NCI-H2196 treated with DMSO at 0.1 percent for 48 hours (cell line): ENCODE measurements at regions not wholly inside any gene's neighbourhood (a gene's known extent, or its start where the extent isn't known, plus 50 kb on each side); places are given as distances from the start of the nearest gene placed in this dataset.
"Not testable (repeated sequence)": the region's sequence is repeated elsewhere in the genome, so short reads cannot be mapped to it uniquely, and the experiment has no call there.

Source experiments
- DNase-seq: peaks from one replicate; lab custom pipeline; 2025; ENCODE audit not compliant: unreplicated experiment; lab: John Stamatoyannopoulos, UW

GRCh38 chr18:60319129-60319528 is 53.4 kb downstream of the MC4R start:
- no peak for DNase-seq

GRCh38 chr18:60311676-60312360 is 60.8 kb downstream of the MC4R start:
- DNase-seq, result no peak

DNA sequence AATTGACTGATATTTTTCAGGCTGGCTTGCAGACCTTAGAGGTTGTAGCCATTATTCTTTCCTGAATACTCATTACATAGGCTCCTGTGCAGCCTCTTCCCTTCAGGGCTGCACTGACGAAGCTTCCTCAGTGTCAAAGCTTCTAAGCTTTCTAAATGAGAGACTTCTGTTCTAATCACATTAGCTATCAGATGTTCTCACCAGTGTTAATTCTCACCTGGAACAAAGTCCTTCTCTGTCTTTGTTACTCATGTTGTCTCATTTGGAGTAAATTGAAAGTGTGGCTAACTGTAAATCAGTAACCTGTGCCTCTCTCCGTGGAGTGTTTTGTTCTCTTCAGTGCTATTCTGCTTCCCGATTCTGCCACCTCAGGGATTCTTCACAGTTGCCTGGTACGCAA is 76.9 kb downstream of the MC4R start:
- DNase-seq, result no peak

DNA sequence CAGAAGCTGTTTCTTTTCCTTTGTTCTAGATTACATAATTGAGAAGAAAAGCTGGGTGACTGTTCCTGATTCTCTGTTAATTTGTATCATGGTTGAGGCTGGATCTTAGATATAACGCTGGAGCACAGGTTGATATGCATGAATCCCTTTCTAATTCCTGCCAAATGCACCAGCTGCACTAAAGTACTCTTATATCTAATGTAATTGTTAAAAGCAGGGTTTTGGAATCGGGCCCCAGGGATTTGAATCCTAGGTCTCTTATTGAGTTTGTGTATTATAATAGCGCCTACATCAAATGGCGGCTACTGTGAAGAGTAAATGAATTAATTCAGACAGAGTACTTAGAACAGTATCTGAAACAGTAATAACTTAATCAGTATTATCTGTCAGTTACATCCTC is 80.4 kb downstream of the MC4R start:
- no peak for DNase-seq

GRCh38 chr18:60279391-60279790 is 93.2 kb downstream of the MC4R start:
- no peak for DNase-seq

- no peak for DNase-seq
These were observed 94.6 kb downstream of the MC4R start for GRCh38 chr18:60277855-60278480.

GRCh38 chr18:60267391-60268058 is 105.0 kb downstream of the MC4R start:
- DNase-seq, result no peak

DNA sequence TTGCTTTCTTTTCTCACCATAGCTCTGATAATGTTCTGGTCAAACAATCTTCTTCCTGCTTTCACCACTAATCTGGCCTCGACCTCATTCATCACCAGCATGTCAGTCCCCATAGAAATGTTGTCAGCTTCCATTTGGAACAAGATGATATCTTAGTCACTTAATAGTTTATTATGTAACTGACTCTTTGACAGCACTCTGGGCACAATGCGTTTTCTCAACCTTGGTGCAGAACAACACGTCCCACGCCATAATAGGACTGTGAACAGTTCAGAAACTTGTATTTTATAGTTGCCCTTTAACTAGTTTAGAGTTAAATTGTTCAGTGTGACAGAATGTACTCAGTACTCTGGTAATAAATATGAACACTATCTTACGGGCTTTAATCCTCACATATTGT is 106.0 kb downstream of the MC4R start:
- DNase-seq, result no peak

- no peak for DNase-seq
These were observed 113.4 kb downstream of the MC4R start for GRCh38 chr18:60259052-60259681.

DNA sequence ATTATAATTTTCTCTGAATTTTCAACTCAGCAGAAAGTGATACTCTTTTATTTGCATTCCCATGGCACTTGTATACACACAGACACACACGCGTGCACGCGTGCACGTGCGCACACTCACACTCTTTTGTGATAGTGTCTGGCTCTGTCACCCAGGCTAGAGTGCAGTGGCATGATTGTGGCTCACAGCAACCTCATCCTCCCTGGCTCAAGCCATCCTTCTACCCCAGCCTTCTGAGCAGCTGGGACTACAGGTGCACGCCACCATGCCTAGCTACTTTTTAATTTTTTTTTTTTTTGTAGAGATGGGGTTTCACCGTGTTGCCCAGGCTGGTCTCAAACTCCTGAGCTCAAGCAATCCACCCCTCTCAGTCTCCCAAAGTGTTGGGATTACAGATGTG is 123.2 kb downstream of the MC4R start:
- DNase-seq, result no peak

DNA sequence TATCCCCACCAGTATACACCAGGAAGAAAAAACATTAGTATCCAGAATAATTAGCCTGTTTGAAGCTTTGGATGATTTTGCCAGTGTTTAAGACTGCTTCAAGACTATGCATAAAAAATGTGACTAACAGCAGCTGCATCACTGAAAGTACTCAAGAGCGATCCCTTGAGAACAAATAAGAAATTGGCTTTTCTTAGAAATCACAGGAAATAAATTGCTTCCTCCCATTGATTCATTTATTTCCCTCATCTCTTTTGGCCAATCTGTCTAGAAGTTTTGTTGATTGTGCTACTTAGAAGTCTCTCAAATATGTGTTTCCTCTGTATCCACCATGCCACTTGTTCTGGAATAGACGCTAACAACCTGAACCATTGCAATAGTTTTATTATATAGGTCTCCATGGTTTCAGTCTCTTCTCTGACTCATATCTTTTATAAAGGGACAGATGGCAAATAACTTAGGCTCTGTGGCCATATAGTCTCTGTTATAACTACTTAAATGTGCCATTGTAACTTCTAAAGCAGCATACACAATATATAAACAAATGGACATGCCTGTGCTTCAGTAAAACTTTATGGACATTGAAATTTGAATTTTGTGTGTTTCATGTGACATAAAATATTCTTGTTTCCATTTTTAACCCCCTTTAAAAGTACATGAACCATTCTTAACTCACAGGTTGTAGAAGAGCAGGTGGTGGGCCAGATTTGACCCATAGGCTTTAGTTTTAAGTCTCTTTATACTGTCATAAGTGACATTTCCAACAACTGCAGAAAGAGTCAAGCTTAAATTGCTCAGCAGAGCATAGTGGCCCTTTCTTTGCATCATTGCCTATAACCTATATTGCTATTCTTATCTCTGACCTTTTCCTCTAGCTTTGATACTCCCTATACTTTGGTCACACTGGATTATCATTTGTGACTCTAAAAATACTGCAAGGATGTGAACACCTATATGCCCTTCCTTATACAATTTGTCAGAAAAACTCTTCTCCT is 123.9 kb downstream of the MC4R start:
- no peak for DNase-seq

DNA sequence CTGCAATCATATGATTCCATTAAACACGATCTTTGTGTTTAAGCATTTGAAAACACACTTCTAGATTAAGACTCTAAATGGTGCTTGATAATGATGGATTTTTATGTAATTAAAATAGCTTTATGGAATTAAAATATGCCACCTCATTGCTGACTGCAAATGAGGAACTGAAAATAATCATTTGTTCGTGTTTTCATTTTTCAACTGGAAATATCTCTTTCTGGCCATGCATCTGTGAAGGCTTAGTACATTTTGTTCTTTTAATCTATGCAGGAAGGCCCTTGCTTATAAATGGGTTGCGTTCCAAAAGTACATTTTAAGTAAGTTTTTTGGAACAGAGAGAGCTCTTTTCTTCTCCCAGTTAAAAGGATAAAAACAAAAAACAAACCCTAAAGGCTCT is 125.5 kb downstream of the MC4R start:
- no peak for DNase-seq

DNA sequence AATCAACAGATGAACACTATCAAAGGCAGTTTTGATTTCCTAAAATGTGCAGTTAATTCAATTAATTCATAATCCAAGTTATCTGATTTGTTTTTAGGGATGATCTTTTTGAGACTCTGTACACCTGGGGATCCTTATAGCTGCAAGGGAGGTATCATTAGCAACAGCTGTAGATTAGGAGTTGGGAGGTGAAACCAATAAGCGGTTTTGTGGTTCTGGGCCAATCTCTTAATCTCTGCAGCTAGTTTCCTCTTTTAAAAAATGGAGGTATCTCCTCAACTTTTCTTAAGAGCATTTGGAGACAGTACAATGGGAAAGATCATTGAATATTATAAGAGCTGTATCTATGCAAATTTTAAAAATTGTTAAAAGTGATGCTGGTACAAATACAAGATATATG is 126.0 kb downstream of the MC4R start:
- no peak for DNase-seq

GRCh38 chr18:60245096-60245495 is 127.5 kb downstream of the MC4R start:
- no peak for DNase-seq

GRCh38 chr18:60239024-60239710 is 133.4 kb downstream of the MC4R start:
- not testable (repeated sequence) for DNase-seq

- no peak for DNase-seq
These were observed 137.4 kb downstream of the MC4R start for GRCh38 chr18:60235164-60235563.

- DNase-seq, result no peak
These were observed 140.0 kb downstream of the MC4R start for GRCh38 chr18:60232541-60232940.

GRCh38 chr18:60228609-60229595 is 143.7 kb downstream of the MC4R start:
- no peak for DNase-seq

DNA sequence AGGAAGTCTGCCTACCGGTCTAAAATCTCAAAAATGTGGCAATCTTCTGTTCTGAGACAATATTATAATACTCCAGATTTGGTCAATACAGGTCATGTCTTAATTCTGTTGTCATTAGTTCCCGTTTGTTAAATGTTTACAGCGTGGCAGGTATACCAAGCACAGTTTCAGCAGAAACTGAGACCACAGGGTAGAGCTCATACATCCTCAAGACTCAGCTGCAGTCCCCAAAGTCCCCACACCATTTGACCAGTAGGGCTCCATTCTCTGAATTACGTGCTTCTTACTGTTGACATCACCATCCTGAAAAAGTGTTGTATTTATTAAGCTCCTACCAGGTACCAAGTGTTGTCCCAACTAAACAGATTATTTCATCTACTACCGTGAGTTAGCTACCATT is 157.1 kb downstream of the MC4R start:
- DNase-seq, result no peak
